GM19043 (cell line): ENCODE measurements at regions not wholly inside any gene's neighbourhood (a gene's known extent, or its start where the extent isn't known, plus 50 kb on each side); places are given as distances from the start of the nearest gene placed in this dataset.
"Not testable (repeated sequence)": the region's sequence is repeated elsewhere in the genome, so short reads cannot be mapped to it uniquely, and the experiment has no call there.

Source experiments
- ATAC-seq: cut with Tn5 transposase; IDR thresholded peaks from one replicate; pipeline ENCODE4 v1.9.1; 2021; ENCODE audit warnings: low read depth; ENCODE audit not compliant: unreplicated experiment

GRCh38 chr9:33734941-33735835 is 60.2 kb upstream of the PRSS3 start:
- ATAC-seq: not testable (repeated sequence)

GRCh38 chr9:33737811-33738606 is 57.4 kb upstream of the PRSS3 start:
- ATAC-seq: no peak

- no peak for ATAC-seq
Measured at GRCh38 chr9:33739398-33739797, 56.0 kb upstream of the PRSS3 start.

GRCh38 chr9:33740075-33740474 is 55.3 kb upstream of the PRSS3 start:
- ATAC-seq: no peak

GRCh38 chr9:33740958-33741357 is 54.4 kb upstream of the PRSS3 start:
- ATAC-seq: not testable (repeated sequence)

GRCh38 chr9:33742051-33742450 is 53.3 kb upstream of the PRSS3 start:
- ATAC-seq: no peak

GRCh38 chr9:33742519-33742918 is 52.8 kb upstream of the PRSS3 start:
- no peak for ATAC-seq
